GM23338 (cell line): ENCODE measurements at regions not wholly inside any gene's neighbourhood (a gene's known extent, or its start where the extent isn't known, plus 50 kb on each side); places are given as distances from the start of the nearest gene placed in this dataset.

Experiments used
- ATAC-seq: fragments of 200-7000 bp; cut with Tn5 transposase; 3 replicates; pipeline ENCODE4 v1.9.1; 2020
- DNase-seq: peaks from one replicate; pipeline ENCODE4 v3.0.0-alpha.2; 2015; ENCODE audit warnings: low spot score
- H2AFZ ChIP-seq: fragments of 200-600 bp; sonication (generic); 2 replicates; pipeline ENCODE4 v1.8.0; 2016; ENCODE audit warnings: antibody characterized with exemption, mild to moderate bottlenecking, moderate library complexity
- H3F3A ChIP-seq: fragments of 200-600 bp; sonication (generic); replicated peaks from 2 replicates; pipeline ENCODE4 v1.8.0; 2017; ENCODE audit warnings: antibody characterized with exemption, mixed run types, low read depth
- H3K27ac ChIP-seq: fragments of 200-600 bp; sonication (generic); 2 replicates; pipeline ENCODE4 v1.6.1; 2016; ENCODE audit warnings: low read depth
- H3K27me3 ChIP-seq: fragments of 200-600 bp; sonication (generic); 2 replicates; pipeline ENCODE4 v1.8.0; 2016; ENCODE audit warnings: mild to moderate bottlenecking, mixed run types, moderate library complexity; ENCODE audit not compliant: insufficient read depth
- H3K36me3 ChIP-seq: fragments of 200-600 bp; sonication (generic); 2 replicates; pipeline ENCODE4 v1.8.0; 2016; ENCODE audit warnings: mild to moderate bottlenecking; ENCODE audit not compliant: insufficient read depth
- H3K4me1 ChIP-seq: fragments of 200-600 bp; sonication (generic); 2 replicates; pipeline ENCODE4 v1.8.0; 2016; ENCODE audit warnings: mild to moderate bottlenecking, moderate library complexity; ENCODE audit not compliant: insufficient read depth
- H3K4me2 ChIP-seq: fragments of 200-600 bp; sonication (generic); 2 replicates; pipeline ENCODE4 v1.7.1; 2017; ENCODE audit warnings: mixed run types
- H3K4me3 ChIP-seq: fragments of 200-600 bp; sonication (generic); 2 replicates; pipeline ENCODE4 v1.6.1; 2016; ENCODE audit warnings: mixed run types
- H3K79me2 ChIP-seq: fragments of 200-600 bp; sonication (generic); replicated peaks from 2 replicates; pipeline ENCODE4 v1.8.0; 2017; ENCODE audit warnings: mild to moderate bottlenecking; ENCODE audit not compliant: insufficient read depth
- H3K9me2 ChIP-seq: fragments of 200-600 bp; sonication (generic); 2 replicates; pipeline ENCODE4 v1.8.0; 2017; ENCODE audit not compliant: insufficient read depth
- H4K20me1 ChIP-seq: fragments of 200-600 bp; sonication (generic); replicated peaks from 2 replicates; pipeline ENCODE4 v1.8.0; 2017; ENCODE audit warnings: mild to moderate bottlenecking; ENCODE audit not compliant: insufficient read depth
- H3K27ac Mint-ChIP-seq: 2 replicates; pipeline ENCODE4 v1.8.0; 2020; ENCODE audit warnings: inconsistent platforms, mild to moderate bottlenecking, moderate library complexity, mixed read lengths
- H3K27me3 Mint-ChIP-seq: 3 replicates; pipeline ENCODE4 v1.8.0; 2022; ENCODE audit warnings: low read depth, mild to moderate bottlenecking, moderate library complexity, mixed read lengths, inconsistent platforms; ENCODE audit not compliant: insufficient read depth, poor library complexity
- H3K36me3 Mint-ChIP-seq: 3 replicates; pipeline ENCODE4 v1.8.0; 2021; ENCODE audit warnings: low read depth, mild to moderate bottlenecking, inconsistent platforms, moderate library complexity, mixed read lengths
- H3K4me1 Mint-ChIP-seq: 3 replicates; pipeline ENCODE4 v1.8.0; 2020; ENCODE audit warnings: mild to moderate bottlenecking, inconsistent platforms, mixed read lengths
- H3K4me3 Mint-ChIP-seq: 3 replicates; pipeline ENCODE4 v1.8.0; 2021; ENCODE audit warnings: moderate library complexity, mild to moderate bottlenecking, inconsistent platforms, mixed read lengths
- H3K9me3 Mint-ChIP-seq: 3 replicates; pipeline ENCODE4 v1.8.0; 2020; ENCODE audit warnings: moderate library complexity, mild to moderate bottlenecking, inconsistent platforms, mixed read lengths
- CREB1 ChIP-seq: fragments of 250-450 bp; sonication (Bioruptor Pico); IDR thresholded peaks from 2 replicates; pipeline ENCODE4 v1.5.0; 2020; ENCODE audit warnings: low read depth, mild to moderate bottlenecking, moderate library complexity
- EZH2 ChIP-seq: fragments of 200-600 bp; sonication (generic); IDR thresholded peaks from one replicate; pipeline ENCODE4 v1.8.0; 2017; ENCODE audit warnings: antibody characterized with exemption, mild to moderate bottlenecking, low read depth; ENCODE audit not compliant: unreplicated experiment
- EZH2phosphoT487 ChIP-seq: fragments of 200-600 bp; sonication (generic); IDR thresholded peaks from one replicate; pipeline ENCODE4 v1.8.1; 2018; ENCODE audit warnings: antibody characterized with exemption; ENCODE audit not compliant: unreplicated experiment
- JUNB ChIP-seq: IDR thresholded peaks from one replicate; pipeline ENCODE4 v1.6.1; 2016; ENCODE audit warnings: antibody characterized with exemption; ENCODE audit not compliant: unreplicated experiment
- NANOG ChIP-seq: IDR thresholded peaks from 2 replicates; pipeline ENCODE4 v1.6.1; 2016; ENCODE audit warnings: antibody characterized with exemption, borderline replicate concordance
- STAT1 ChIP-seq: IDR thresholded peaks from one replicate; pipeline ENCODE4 v1.6.1; 2016; ENCODE audit warnings: antibody characterized with exemption; ENCODE audit not compliant: unreplicated experiment
- ZNF114 ChIP-seq: fragments of 250-450 bp; sonication (Bioruptor Pico); IDR thresholded peaks from 2 replicates; pipeline ENCODE4 v1.5.0; 2020; ENCODE audit warnings: mild to moderate bottlenecking, moderate library complexity
- ZNF331 ChIP-seq: fragments of 250-450 bp; sonication (Bioruptor Pico); IDR thresholded peaks from 2 replicates; pipeline ENCODE4 v1.5.0; 2020; ENCODE audit warnings: low read depth, mild to moderate bottlenecking, moderate library complexity
- TF ChIP-seq, protein P1 (sequence below): IDR thresholded peaks from one replicate; pipeline ENCODE4 v1.6.1; 2018; ENCODE audit warnings: antibody characterized with exemption; ENCODE audit not compliant: unreplicated experiment
- TF ChIP-seq, protein P2 (sequence below): IDR thresholded peaks from 2 replicates; pipeline ENCODE4 v1.6.1; 2016; ENCODE audit warnings: antibody characterized with exemption
- TF ChIP-seq, protein P3 (sequence below), 2 experiments: fragments of 200-600 bp in 1 of 2; sonication (generic) in 1 of 2; conservative IDR thresholded peaks; 2 replicates each; pipeline versions ENCODE4 v1.5.1 to v1.6.1; 2016 to 2017; ENCODE audit warnings: antibody characterized with exemption in 2 of 2, low read depth in 2 of 2, mild to moderate bottlenecking in 2 of 2, moderate library complexity in 1 of 2

DNA sequence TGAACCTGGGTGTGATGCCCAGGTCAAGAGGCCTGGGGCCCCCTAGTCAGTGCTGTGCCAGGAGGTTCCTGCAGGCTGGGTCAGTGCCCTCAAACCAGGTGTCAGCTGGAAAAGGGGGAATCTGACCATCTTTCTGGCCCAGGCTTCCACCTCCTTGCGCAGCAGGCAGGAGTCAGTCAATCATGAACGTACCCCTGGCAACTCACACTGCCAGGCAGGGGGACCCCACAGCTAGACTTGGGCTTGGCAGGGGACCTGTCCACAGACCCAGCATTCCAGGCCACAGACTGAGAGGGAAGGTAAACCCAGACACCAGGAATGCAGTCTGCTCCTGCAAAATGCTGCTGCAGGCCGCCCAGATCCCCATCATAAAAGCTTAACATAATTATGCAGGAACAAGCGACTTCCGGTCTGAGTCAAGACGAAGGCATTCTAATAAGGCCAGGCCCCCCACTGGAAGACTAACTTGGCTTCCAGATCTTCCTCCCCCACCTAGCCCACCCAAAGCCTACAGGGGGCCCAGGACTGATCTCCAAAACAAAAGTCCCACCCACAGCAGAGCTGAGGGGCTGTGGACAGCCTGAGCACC, 156.3 kb downstream of the BCOR start:
- Histone ChIP-seq H3K4me1 (no peaks in the 10 kb centered on the region), H3K36me3 (no peaks in the 10 kb centered on the region), H3K4me3 (no peak overlapping the region), H3K27ac (no peak overlapping the region), H2AFZ (no peak overlapping the region), H4K20me1 (no peaks in the 10 kb centered on the region), H3K79me2 (no peaks in the 10 kb centered on the region), H3K27me3 (no peaks in the 10 kb centered on the region), H3K4me2 (no peak overlapping the region), H3F3A (no peaks in the 10 kb centered on the region), H3K9me2 (no peaks in the 10 kb centered on the region)
- no peak overlapping the region for H3K27ac Mint-ChIP-seq
- DNase-seq (no peak), ATAC-seq (no peak)
- H3K4me3 Mint-ChIP-seq: no peak overlapping the region
- TF ChIP-seq EZH2phosphoT487: no peak
- TF ChIP-seq, protein P1, sequence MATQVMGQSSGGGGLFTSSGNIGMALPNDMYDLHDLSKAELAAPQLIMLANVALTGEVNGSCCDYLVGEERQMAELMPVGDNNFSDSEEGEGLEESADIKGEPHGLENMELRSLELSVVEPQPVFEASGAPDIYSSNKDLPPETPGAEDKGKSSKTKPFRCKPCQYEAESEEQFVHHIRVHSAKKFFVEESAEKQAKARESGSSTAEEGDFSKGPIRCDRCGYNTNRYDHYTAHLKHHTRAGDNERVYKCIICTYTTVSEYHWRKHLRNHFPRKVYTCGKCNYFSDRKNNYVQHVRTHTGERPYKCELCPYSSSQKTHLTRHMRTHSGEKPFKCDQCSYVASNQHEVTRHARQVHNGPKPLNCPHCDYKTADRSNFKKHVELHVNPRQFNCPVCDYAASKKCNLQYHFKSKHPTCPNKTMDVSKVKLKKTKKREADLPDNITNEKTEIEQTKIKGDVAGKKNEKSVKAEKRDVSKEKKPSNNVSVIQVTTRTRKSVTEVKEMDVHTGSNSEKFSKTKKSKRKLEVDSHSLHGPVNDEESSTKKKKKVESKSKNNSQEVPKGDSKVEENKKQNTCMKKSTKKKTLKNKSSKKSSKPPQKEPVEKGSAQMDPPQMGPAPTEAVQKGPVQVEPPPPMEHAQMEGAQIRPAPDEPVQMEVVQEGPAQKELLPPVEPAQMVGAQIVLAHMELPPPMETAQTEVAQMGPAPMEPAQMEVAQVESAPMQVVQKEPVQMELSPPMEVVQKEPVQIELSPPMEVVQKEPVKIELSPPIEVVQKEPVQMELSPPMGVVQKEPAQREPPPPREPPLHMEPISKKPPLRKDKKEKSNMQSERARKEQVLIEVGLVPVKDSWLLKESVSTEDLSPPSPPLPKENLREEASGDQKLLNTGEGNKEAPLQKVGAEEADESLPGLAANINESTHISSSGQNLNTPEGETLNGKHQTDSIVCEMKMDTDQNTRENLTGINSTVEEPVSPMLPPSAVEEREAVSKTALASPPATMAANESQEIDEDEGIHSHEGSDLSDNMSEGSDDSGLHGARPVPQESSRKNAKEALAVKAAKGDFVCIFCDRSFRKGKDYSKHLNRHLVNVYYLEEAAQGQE: no peak
- TF ChIP-seq, protein P2, sequence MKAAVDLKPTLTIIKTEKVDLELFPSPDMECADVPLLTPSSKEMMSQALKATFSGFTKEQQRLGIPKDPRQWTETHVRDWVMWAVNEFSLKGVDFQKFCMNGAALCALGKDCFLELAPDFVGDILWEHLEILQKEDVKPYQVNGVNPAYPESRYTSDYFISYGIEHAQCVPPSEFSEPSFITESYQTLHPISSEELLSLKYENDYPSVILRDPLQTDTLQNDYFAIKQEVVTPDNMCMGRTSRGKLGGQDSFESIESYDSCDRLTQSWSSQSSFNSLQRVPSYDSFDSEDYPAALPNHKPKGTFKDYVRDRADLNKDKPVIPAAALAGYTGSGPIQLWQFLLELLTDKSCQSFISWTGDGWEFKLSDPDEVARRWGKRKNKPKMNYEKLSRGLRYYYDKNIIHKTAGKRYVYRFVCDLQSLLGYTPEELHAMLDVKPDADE: no peak
- no peak for TF ChIP-seq JUNB
- no peak for TF ChIP-seq ZNF331 (CRISPR knock-in tag)
- no peak for TF ChIP-seq NANOG
- no peak for TF ChIP-seq CREB1 (CRISPR knock-in tag)
- TF ChIP-seq ZNF114 (CRISPR knock-in tag): no peak
- TF ChIP-seq STAT1: no peak
- TF ChIP-seq EZH2: no peak
- TF ChIP-seq, protein P3, sequence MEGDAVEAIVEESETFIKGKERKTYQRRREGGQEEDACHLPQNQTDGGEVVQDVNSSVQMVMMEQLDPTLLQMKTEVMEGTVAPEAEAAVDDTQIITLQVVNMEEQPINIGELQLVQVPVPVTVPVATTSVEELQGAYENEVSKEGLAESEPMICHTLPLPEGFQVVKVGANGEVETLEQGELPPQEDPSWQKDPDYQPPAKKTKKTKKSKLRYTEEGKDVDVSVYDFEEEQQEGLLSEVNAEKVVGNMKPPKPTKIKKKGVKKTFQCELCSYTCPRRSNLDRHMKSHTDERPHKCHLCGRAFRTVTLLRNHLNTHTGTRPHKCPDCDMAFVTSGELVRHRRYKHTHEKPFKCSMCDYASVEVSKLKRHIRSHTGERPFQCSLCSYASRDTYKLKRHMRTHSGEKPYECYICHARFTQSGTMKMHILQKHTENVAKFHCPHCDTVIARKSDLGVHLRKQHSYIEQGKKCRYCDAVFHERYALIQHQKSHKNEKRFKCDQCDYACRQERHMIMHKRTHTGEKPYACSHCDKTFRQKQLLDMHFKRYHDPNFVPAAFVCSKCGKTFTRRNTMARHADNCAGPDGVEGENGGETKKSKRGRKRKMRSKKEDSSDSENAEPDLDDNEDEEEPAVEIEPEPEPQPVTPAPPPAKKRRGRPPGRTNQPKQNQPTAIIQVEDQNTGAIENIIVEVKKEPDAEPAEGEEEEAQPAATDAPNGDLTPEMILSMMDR (conservative IDR thresholded peaks at IDR 0.05; ENCODE audit: low read depth in 2 of 2): no peak
- peaks cover 4% of the 10 kb centered on the region for H3K27me3 Mint-ChIP-seq
- no peaks in the 10 kb centered on the region for H3K9me3 Mint-ChIP-seq
- no peaks in the 10 kb centered on the region for H3K36me3 Mint-ChIP-seq
- peaks cover 7% of the 10 kb centered on the region; the same call in 2 of the 3 replicates for H3K4me1 Mint-ChIP-seq
